ENCODE measurements at regions not wholly inside any gene's neighbourhood (a gene's known extent, or its start where the extent isn't known, plus 50 kb on each side); places are given as distances from the start of the nearest gene placed in this dataset.

DNA sequence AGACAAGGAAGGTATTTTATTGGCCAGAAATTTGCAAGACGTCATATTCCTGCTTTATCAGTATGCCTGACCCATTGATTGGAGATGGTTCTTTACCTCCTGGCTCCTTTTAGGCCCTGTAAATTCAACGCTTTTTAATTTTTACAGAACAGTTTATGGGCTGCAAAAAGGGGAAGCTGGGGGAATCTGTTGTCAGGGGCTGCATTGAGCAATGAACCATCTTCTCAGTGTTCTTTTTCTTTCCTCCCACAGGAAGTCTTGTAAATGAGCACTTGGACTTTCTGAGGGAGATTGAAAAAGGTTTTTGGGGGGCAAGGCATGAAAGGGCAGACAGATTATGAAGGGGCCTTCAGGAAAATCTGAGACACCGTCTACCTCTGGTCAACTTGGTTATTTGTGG, 503.6 kb upstream of the TNP1 start (continued):
- TF ChIP-seq, protein P1, sequence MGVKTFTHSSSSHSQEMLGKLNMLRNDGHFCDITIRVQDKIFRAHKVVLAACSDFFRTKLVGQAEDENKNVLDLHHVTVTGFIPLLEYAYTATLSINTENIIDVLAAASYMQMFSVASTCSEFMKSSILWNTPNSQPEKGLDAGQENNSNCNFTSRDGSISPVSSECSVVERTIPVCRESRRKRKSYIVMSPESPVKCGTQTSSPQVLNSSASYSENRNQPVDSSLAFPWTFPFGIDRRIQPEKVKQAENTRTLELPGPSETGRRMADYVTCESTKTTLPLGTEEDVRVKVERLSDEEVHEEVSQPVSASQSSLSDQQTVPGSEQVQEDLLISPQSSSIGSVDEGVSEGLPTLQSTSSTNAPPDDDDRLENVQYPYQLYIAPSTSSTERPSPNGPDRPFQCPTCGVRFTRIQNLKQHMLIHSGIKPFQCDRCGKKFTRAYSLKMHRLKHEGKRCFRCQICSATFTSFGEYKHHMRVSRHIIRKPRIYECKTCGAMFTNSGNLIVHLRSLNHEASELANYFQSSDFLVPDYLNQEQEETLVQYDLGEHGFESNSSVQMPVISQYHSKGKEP (CRISPR knock-in tag; IDR thresholded peaks at IDR 0.05) = no peak
- TF ChIP-seq CEBPB (IDR thresholded peaks at IDR 0.05; ENCODE audit: borderline replicate concordance, low read depth, low read length) = no peak

DNA sequence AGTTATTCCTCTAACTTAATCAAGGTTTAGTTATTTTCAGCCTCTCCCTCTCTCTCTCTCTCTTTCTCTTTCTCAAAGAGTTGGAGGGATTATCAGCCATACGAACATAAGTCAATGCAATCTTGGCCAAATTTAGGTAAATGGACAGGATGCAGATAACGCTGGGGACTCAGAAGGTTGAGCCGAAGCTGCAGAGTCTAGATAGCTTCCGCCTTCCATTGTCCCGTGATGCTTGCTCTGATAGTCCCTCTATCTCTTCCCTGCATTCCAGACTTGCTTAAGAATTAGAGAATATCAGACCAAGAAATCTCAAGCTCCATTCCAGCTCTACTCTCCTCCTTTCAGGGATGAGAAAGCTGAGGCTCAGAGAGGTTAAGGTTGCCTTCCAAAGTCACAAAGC, 502.8 kb upstream of the TNP1 start:
- Histone ChIP-seq H3K4me2 (ENCODE audit: low read depth, low read length) (no peak overlapping the region), H4K20me1 (ENCODE audit: insufficient read depth, low read length) (no peaks in the 10 kb centered on the region), H3K27ac (ENCODE audit: extremely low read length, insufficient read depth, low read length) (no peak overlapping the region), H3K4me3 (replicated peaks in 1 of 3; ENCODE audit: insufficient read depth in 1 of 3, low read depth in 2 of 3, low read length in 3 of 3) (no peak overlapping the region), H3K9ac (ENCODE audit: insufficient read depth, low read depth, low read length) (no peak overlapping the region), H3K79me2 (ENCODE audit: insufficient read depth, low read length) (no peaks in the 10 kb centered on the region), H3K4me1 (ENCODE audit: insufficient read depth, low read length) (no peaks in the 10 kb centered on the region), H3K36me3 (replicated peaks in 1 of 2; ENCODE audit: control insufficient read depth in 1 of 2, insufficient read depth in 2 of 2, low read length in 2 of 2) (no peaks in the 10 kb centered on the region), H2AFZ (ENCODE audit: low read length) (no peak overlapping the region), H3K9me3 (ENCODE audit: low read length) (no peaks in the 10 kb centered on the region), H3K27me3 (ENCODE audit: control insufficient read depth in 1 of 2, insufficient read depth in 2 of 2, low read length in 2 of 2) (peaks cover 0 to 13% of the 10 kb centered on the region in 2 experiments; a peak in 1 of 5 replicates)
- CTCF ChIA-PET (ENCODE audit: low intra/inter-chr PET ratio, low total read pairs) = no interaction called here
- FAIRE-seq (no peak), DNase-seq (ENCODE audit: low spot score) (no peak), ATAC-seq (no peak)
- no TSS peak for BruUV-seq (replicated peaks)
- TF ChIP-seq KDM6A (CRISPR knock-in tag; IDR thresholded peaks at IDR 0.05; ENCODE audit: low read depth) (no peak), LCORL (IDR thresholded peaks at IDR 0.05) (no peak), LCORL (CRISPR knock-in tag; IDR thresholded peaks at IDR 0.05) (no peak), SMAD3 (CRISPR knock-in tag; IDR thresholded peaks at IDR 0.05) (no peak), SRF (IDR thresholded peaks at IDR 0.05; ENCODE audit: low read depth, low read length) (no peak), KDM1A (CRISPR knock-in tag; IDR thresholded peaks at IDR 0.05) (no peak), ZNF230 (CRISPR knock-in tag; IDR thresholded peaks at IDR 0.05) (no peak), TAF15 (IDR thresholded peaks at IDR 0.05; ENCODE audit: low read depth, low read length, poor library complexity, severe bottlenecking) (no peak), RARG (CRISPR knock-in tag; IDR thresholded peaks at IDR 0.05; ENCODE audit: low read depth) (no peak), GPN1 (CRISPR knock-in tag; IDR thresholded peaks at IDR 0.05; ENCODE audit: borderline replicate concordance) (no peak)
- POLR2A ChIA-PET = no interaction called here
- in situ Hi-C loops (cut with HindIII; ENCODE audit: extremely low pct_ligation_motif_present, low pct_unique_long_range_greater_than_20kb) (no loop called here), intact Hi-C loops (cut with micrococcal nuclease; ENCODE audit: unreplicated experiment) (no loop called here)
- WGBS (ENCODE audit: low lambda C conversion rate) = 28% methylated on average over 5 of the region's 5 CpGs
